GM12878 (cell line): ENCODE measurements at regions not wholly inside any gene's neighbourhood (a gene's known extent, or its start where the extent isn't known, plus 50 kb on each side); places are given as distances from the start of the nearest gene placed in this dataset.

ENCODE experiments used
- ATAC-seq: fragments of 200-7000 bp; cut with Tn5 transposase; 3 replicates; pipeline ENCODE4 v1.9.1; 2020; ENCODE audit warnings: mild to moderate bottlenecking, moderate library complexity
- BruUV-seq: library from RNA; stranded (reverse); fragments of 400-500 nt; replicated peaks from 2 replicates; lab custom pipeline; 2021; lab: Mats Ljungman, UMichigan
- CTCF ChIA-PET: fragments of 300-600 bp; sonication (Branson Sonifier 250); formaldehyde crosslinking; extraction: SDS; loops from one replicate; lab custom pipeline; 2021; ENCODE audit warnings: inconsistent platforms; lab: Yijun Ruan, JAX
- POLR2A ChIA-PET: fragments of 350-600 bp; formaldehyde crosslinking; extraction: SDS; loops from one replicate; lab custom pipeline; 2021; ENCODE audit warnings: inconsistent platforms; lab: Charles Lee
- RAD21 ChIA-PET: fragments of 300-600 bp; sonication (Branson Sonifier 250); formaldehyde crosslinking; loops from one replicate; lab custom pipeline; 2023; ENCODE audit warnings: antibody characterized with exemption; ENCODE audit not compliant: unreplicated experiment; lab: Charles Lee
- SMC1A ChIA-PET: fragments of 300-600 bp; sonication (Branson Sonifier 250); formaldehyde crosslinking; loops from one replicate; lab custom pipeline; 2023; ENCODE audit not compliant: unreplicated experiment, uncharacterized antibody; lab: Charles Lee
- DNase-seq: peaks from one replicate; pipeline ENCODE4 v3.0.0-alpha.2; 2011; ENCODE audit warnings: low read depth, low spot score
- FAIRE-seq: peaks from 3 replicates; lab custom pipeline; 2011; peaks lifted over from hg19 to GRCh38; lab: Jason Lieb, UNC
- H2AFZ ChIP-seq: 2 replicates; pipeline ENCODE4 v1.6.0; 2011; ENCODE audit warnings: low read depth, low read length, control low read depth; ENCODE audit not compliant: control insufficient read depth
- H3K27ac ChIP-seq: 2 replicates; pipeline ENCODE4 v1.5.1; 2011; ENCODE audit warnings: control low read depth; ENCODE audit not compliant: control insufficient read depth, insufficient read depth
- H3K27me3 ChIP-seq, 2 experiments: replicated peaks in 1 of 2; 2 replicates each; pipeline versions ENCODE4 v1.6.0 to v1.6.1; 2011; ENCODE audit warnings: low read length in 1 of 2; ENCODE audit not compliant: control insufficient read depth in 2 of 2, insufficient read depth in 2 of 2
- H3K36me3 ChIP-seq, 2 experiments: 2 replicates each; pipeline ENCODE4 v1.5.1; 2011; ENCODE audit warnings: low read length in 1 of 2; ENCODE audit not compliant: control insufficient read depth in 2 of 2, insufficient read depth in 2 of 2
- H3K4me1 ChIP-seq: 2 replicates; pipeline ENCODE4 v1.6.1; 2011; ENCODE audit warnings: mild to moderate bottlenecking, low read length, moderate library complexity, mixed read lengths; ENCODE audit not compliant: control insufficient read depth, insufficient read depth
- H3K4me2 ChIP-seq: 2 replicates; pipeline ENCODE4 v1.6.0; 2011; ENCODE audit warnings: control low read depth; ENCODE audit not compliant: control insufficient read depth, insufficient read depth
- H3K4me3 ChIP-seq: fragments of 200-600 bp; sonication (generic); 2 replicates; pipeline ENCODE4 v1.5.1; 2016
- H3K79me2 ChIP-seq: 2 replicates; pipeline ENCODE4 v1.6.0; 2011; ENCODE audit warnings: low read length; ENCODE audit not compliant: control insufficient read depth, insufficient read depth
- H3K9ac ChIP-seq: 2 replicates; pipeline ENCODE4 v1.8.0; 2011; ENCODE audit warnings: low read length, control low read depth, mixed read lengths; ENCODE audit not compliant: control insufficient read depth, insufficient read depth
- H3K9me3 ChIP-seq: replicated peaks from 3 replicates; pipeline ENCODE4 v1.5.1; 2011; ENCODE audit warnings: mild to moderate bottlenecking, low read length; ENCODE audit not compliant: control insufficient read depth, insufficient read depth
- H4K20me1 ChIP-seq: 2 replicates; pipeline ENCODE4 v1.6.0; 2011; ENCODE audit not compliant: control insufficient read depth, insufficient read depth
- ATF3 ChIP-seq: IDR thresholded peaks from 2 replicates; pipeline ENCODE4 v1.6.1; 2011; ENCODE audit warnings: low read depth, mild to moderate bottlenecking, low read length, moderate library complexity, borderline replicate concordance; ENCODE audit errors: extremely low read depth
- CHD4 ChIP-seq: fragments of 200-600 bp; sonication (generic); IDR thresholded peaks from 2 replicates; pipeline ENCODE4 v1.6.1; 2016; ENCODE audit warnings: mild to moderate bottlenecking
- ELK1 ChIP-seq: IDR thresholded peaks from 2 replicates; pipeline ENCODE4 v1.6.1; 2012; ENCODE audit warnings: low read depth, low read length, improper control_type of control experiment
- RELA ChIP-seq: fragments of 450-650 bp; IDR thresholded peaks from 2 replicates; pipeline ENCODE4 v1.8.0; 2014; ENCODE audit warnings: borderline replicate concordance; ENCODE audit not compliant: partially characterized antibody
- SPI1 ChIP-seq: IDR thresholded peaks from 2 replicates; pipeline ENCODE4 v1.6.1; 2011; ENCODE audit warnings: low read depth, mild to moderate bottlenecking, low read length, moderate library complexity, borderline replicate concordance; ENCODE audit not compliant: insufficient read depth
- STAT1 ChIP-seq: fragments of 450-650 bp; conservative IDR thresholded peaks from 2 replicates; pipeline ENCODE4 v1.6.1; 2014; ENCODE audit warnings: antibody characterized with exemption, mild to moderate bottlenecking
- TCF7 ChIP-seq: IDR thresholded peaks from 2 replicates; pipeline ENCODE4 v1.6.1; 2014; ENCODE audit warnings: antibody characterized with exemption, borderline replicate concordance
- ZNF274 ChIP-seq: IDR thresholded peaks from one replicate; pipeline ENCODE4 v1.8.0; 2011; ENCODE audit not compliant: insufficient read length, insufficient read depth
- WGBS: methylation state at CpG from one replicate; pipeline ENCODE4 v1.1.6; 2016; ENCODE audit warnings: low lambda C conversion rate; ENCODE audit not compliant: insufficient replicate concordance, insufficient coverage; ENCODE audit errors: missing lambda C conversion rate; 5-methylcytosine and 5-hydroxymethylcytosine counted together
- in situ Hi-C: fragments of 300-500 bp; cut with MboI; formaldehyde crosslinking; loops from 9 replicates; pipeline ENCODE4 v1.14.3; 2018; ENCODE audit warnings: mixed read lengths
- intact Hi-C: fragments of 100-400 bp; cut with micrococcal nuclease; formaldehyde crosslinking; loops from one replicate; pipeline ENCODE4 v1.14.2; 2022; ENCODE audit not compliant: unreplicated experiment

GRCh38 chrX:39465906-39466305, 631.9 kb downstream of the BCOR start:
- Histone ChIP-seq H3K36me3 (no peaks in the 10 kb centered on the region), H3K4me3 (no peak overlapping the region), H3K27ac (no peak overlapping the region), H3K9me3 (no peaks in the 10 kb centered on the region), H2AFZ (no peak overlapping the region), H3K4me2 (no peak overlapping the region), H3K9ac (no peak overlapping the region), H4K20me1 (no peaks in the 10 kb centered on the region), H3K4me1 (no peaks in the 10 kb centered on the region), H3K79me2 (no peaks in the 10 kb centered on the region), H3K27me3 (no peaks in the 10 kb centered on the region)
- intact Hi-C loops, result no loop called here
- ChIA-PET POLR2A (no interaction called here), RAD21 (no interaction called here)
- WGBS, result 25% methylated on average over 4 of the region's 4 CpGs
- FAIRE-seq (no peak), DNase-seq (no peak), ATAC-seq (no peak)
- BruUV-seq, result no TSS peak
- in situ Hi-C loops, result no loop called here
- no peak for TF ChIP-seq SPI1
- TF ChIP-seq, all 136 proteins: peak for 0
- ChIA-PET SMC1A (no interaction called here), CTCF (no interaction called here)

- TF ChIP-seq ZNF274, result no peak
- TF ChIP-seq ELK1, result no peak
- TF ChIP-seq RELA, result no peak
- no peak for TF ChIP-seq CHD4
- no peak for TF ChIP-seq ATF3
- TF ChIP-seq TCF7, result no peak
- TF ChIP-seq STAT1, result no peak
- Histone ChIP-seq H3K27ac (no peak overlapping the region), H3K4me1 (no peaks in the 10 kb centered on the region), H3K4me2 (no peak overlapping the region), H3K4me3 (no peak overlapping the region), H3K9ac (no peak overlapping the region), H4K20me1 (no peaks in the 10 kb centered on the region), H2AFZ (no peak overlapping the region), H3K27me3 (no peaks in the 10 kb centered on the region), H3K36me3 (no peaks in the 10 kb centered on the region), H3K9me3 (no peaks in the 10 kb centered on the region), H3K79me2 (no peaks in the 10 kb centered on the region)
- FAIRE-seq, result no peak
- BruUV-seq, result no TSS peak
- WGBS, result 4% methylated on average over 4 of the region's 4 CpGs
- ChIA-PET RAD21 (interaction anchor here (0.9 kb wide), 1 partner anchor 9 kb away, joined by 3 read pairs; no protein-coding TSS in a partner anchor), POLR2A (no interaction called here), CTCF (no interaction called here), SMC1A (interaction anchor here (0.7 kb wide), 1 partner anchor 22 kb away, joined by 3 read pairs; no protein-coding TSS in a partner anchor)
- in situ Hi-C loops, result no loop called here
- intact Hi-C loops, result no loop called here
- ATAC-seq, result no peak
- no peak for DNase-seq
Observed at GRCh38 chrX:39469126-39469525, 628.6 kb downstream of the BCOR start.
